ENCODE measurements at regions not wholly inside any gene's neighbourhood (a gene's known extent, or its start where the extent isn't known, plus 50 kb on each side); places are given as distances from the start of the nearest gene placed in this dataset.

DNA sequence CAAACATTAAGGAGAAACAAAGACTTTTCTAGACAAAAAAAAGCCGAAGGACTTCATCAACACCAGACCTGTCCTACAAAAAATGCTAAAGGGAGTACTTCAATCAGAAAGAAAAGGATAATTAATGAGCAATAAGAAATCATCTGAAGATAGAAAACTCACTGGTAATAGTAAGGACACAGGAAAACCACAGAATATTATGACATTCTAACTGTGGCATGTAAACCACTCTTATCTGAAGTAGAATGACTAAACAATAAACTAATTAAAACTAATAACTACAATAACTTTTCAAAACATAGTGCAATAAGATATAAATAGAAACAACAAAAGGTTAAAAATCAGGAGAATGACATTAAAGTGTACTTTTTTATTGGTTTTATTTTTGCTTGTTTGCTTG, 584.5 kb upstream of the CCDC54 start:
- H3K4me3 ChIP-seq (ENCODE audit: low read depth, low read length) = no peak overlapping the region
- TF ChIP-seq, protein P1, sequence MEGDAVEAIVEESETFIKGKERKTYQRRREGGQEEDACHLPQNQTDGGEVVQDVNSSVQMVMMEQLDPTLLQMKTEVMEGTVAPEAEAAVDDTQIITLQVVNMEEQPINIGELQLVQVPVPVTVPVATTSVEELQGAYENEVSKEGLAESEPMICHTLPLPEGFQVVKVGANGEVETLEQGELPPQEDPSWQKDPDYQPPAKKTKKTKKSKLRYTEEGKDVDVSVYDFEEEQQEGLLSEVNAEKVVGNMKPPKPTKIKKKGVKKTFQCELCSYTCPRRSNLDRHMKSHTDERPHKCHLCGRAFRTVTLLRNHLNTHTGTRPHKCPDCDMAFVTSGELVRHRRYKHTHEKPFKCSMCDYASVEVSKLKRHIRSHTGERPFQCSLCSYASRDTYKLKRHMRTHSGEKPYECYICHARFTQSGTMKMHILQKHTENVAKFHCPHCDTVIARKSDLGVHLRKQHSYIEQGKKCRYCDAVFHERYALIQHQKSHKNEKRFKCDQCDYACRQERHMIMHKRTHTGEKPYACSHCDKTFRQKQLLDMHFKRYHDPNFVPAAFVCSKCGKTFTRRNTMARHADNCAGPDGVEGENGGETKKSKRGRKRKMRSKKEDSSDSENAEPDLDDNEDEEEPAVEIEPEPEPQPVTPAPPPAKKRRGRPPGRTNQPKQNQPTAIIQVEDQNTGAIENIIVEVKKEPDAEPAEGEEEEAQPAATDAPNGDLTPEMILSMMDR (IDR thresholded peaks at IDR 0.05; ENCODE audit: insufficient read depth, low read length) = no peak
- DNase-seq (ENCODE audit: low read depth) = no peak

DNA sequence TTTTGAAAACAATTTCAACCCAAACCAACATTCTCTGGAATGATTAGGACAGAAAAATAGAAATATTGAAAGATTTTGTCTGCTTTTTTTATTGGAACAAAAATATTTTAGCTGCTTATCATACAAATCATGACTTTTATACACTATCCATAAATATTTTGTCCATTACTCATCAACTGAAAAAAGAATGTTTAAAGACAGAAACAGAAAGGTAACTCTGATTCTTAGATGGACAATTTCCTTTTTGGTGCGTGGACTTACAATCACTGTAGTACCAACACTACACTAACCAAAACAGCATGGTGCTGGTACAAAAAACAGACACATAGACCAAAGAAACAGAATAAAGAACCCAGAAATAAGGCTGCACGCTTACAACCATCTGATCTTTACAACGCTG, 582.8 kb upstream of the CCDC54 start:
- no peak overlapping the region for H3K4me3 ChIP-seq (ENCODE audit: low read depth, low read length)
- TF ChIP-seq, protein P1 (IDR thresholded peaks at IDR 0.05; ENCODE audit: insufficient read depth, low read length) = no peak
- DNase-seq (ENCODE audit: low read depth) = peak; percentile 28

DNA sequence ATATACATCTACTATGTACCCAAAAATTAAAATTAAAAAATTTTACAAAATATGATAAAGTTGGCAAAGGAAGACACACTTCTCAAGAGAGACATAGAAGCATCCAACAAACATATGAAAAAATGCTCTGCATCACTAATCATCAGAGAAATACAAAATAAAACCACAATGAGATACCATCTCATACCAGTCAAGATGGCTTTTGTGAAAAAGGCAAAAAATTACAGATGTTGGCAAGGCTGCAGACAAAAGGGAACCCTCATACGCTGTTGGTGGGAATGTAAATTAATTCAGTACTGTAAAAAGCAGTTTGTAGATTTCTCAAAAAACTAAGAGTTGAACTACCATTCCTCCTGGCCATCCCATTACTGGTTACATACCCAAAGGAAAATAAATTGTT, 581.7 kb upstream of the CCDC54 start:
- no peak overlapping the region for H3K4me3 ChIP-seq (ENCODE audit: low read depth, low read length)
- DNase-seq (ENCODE audit: low read depth) = no peak
- TF ChIP-seq, protein P1 (IDR thresholded peaks at IDR 0.05; ENCODE audit: insufficient read depth, low read length) = no peak

DNA sequence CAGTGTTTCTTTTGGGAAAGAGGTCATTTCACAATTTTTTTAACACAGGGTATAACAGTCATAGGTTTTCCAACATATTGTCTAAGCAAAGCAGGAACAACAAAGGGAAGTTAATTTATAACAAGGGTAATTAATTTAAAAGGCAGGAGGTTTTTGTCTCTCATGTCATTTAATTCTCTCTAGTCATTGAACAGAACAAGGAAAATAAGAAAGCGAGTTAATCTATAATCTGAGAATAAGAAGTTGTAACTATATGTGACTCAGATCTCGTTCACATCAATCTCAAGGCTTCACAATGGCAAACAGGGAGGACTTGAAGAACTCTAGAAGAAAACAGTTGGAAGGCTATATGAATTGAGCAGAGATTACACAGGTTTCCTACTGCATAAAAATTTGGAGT, 579.8 kb upstream of the CCDC54 start:
- no peak overlapping the region for H3K4me3 ChIP-seq (ENCODE audit: low read depth, low read length)
- TF ChIP-seq, protein P1 (IDR thresholded peaks at IDR 0.05; ENCODE audit: insufficient read depth, low read length) = no peak
- no peak for DNase-seq (ENCODE audit: low read depth)

DNA sequence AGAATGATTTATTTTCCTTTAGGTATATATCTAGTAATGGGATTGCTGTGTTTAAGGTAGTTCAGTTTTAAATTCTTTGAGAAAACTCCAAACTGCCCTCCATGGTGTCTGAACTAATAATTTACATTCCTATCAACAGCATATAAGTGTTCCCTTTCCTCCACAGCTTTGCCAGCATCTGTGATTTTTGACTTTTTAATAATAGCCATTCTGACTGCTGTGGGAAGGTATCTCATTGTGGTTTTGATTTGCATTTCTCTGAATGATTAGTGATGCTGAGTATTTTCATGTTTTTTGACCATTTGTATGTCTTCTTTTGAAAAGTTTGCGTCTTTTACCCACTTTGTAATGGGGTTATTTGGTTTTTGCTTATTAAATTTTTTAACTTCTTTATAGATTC, 571.6 kb upstream of the CCDC54 start:
- H3K4me3 ChIP-seq (ENCODE audit: low read depth, low read length) = no peak overlapping the region
- DNase-seq (ENCODE audit: low read depth) = no peak
- TF ChIP-seq, protein P1 (IDR thresholded peaks at IDR 0.05; ENCODE audit: insufficient read depth, low read length) = no peak

DNA sequence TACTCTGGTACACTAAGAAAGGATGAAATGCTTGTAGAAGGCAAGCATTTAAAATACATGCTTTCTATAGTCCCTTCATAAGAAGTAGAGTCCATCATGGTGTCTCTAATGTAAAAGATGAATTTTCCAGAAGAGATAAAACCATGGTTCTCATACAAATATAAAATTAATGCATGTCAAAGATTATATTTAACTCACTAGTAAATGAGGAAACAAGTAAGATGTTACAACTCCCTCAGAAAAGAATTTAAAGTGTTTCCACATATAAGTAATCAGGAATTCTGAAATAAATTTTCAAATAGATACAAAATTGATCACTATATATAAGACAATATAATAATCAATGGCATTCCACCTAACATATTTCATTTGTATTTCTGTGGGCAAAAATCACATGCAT, 570.3 kb upstream of the CCDC54 start:
- TF ChIP-seq, protein P1 (IDR thresholded peaks at IDR 0.05; ENCODE audit: insufficient read depth, low read length) = no peak
- no peak for DNase-seq (ENCODE audit: low read depth)
- no peak overlapping the region for H3K4me3 ChIP-seq (ENCODE audit: low read depth, low read length)

DNA sequence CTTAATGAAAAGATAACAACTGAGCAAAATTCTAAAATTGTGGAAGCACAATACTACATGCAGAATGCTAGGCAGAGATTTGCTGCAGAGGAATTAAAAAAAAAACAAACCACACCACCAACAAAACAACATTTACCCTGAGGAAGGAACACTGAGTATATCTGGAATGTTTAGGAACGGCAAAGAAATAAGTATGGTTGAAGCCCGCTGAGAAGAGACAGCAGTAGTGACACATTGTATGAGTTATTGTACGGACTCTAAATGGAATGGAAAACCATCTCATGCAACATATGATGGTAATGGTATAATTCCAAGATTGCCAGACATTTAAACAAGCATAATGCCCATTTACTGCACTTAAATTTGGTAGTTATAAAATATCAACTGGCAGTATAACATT, 568.2 kb upstream of the CCDC54 start:
- no peak overlapping the region for H3K4me3 ChIP-seq (ENCODE audit: low read depth, low read length)
- DNase-seq (ENCODE audit: low read depth) = no peak
- TF ChIP-seq, protein P1 (IDR thresholded peaks at IDR 0.05; ENCODE audit: insufficient read depth, low read length) = no peak
